DMS114 treated with DMSO at 0.1 percent for 48 hours (cell line): ENCODE measurements at regions not wholly inside any gene's neighbourhood (a gene's known extent, or its start where the extent isn't known, plus 50 kb on each side); places are given as distances from the start of the nearest gene placed in this dataset.
"Not testable (repeated sequence)": the region's sequence is repeated elsewhere in the genome, so short reads cannot be mapped to it uniquely, and the experiment has no call there.

ENCODE experiments used
- DNase-seq: peaks from one replicate; lab custom pipeline; 2025; ENCODE audit not compliant: unreplicated experiment; lab: John Stamatoyannopoulos, UW

GRCh38 chr4:169898095-169898494 lies 128.1 kb downstream of the MFAP3L start:
- DNase-seq: no peak

- not testable (repeated sequence) for DNase-seq
Measured at GRCh38 chr4:169894767-169895166, 131.4 kb downstream of the MFAP3L start.

- no peak for DNase-seq
Measured at GRCh38 chr4:169885893-169886292, 128.1 kb upstream of the HPF1 start.

- DNase-seq: no peak
Measured at GRCh38 chr4:169881769-169882168, 124.0 kb upstream of the HPF1 start.

- no peak for DNase-seq
Measured at GRCh38 chr4:169870507-169870906, 112.8 kb upstream of the HPF1 start.

- DNase-seq: no peak
Measured at GRCh38 chr4:169869490-169869889, 111.7 kb upstream of the HPF1 start.

- no peak for DNase-seq
Measured at GRCh38 chr4:169861593-169861992, 103.8 kb upstream of the HPF1 start.

GRCh38 chr4:169859366-169860216 lies 101.8 kb upstream of the HPF1 start:
- no peak for DNase-seq

- no peak for DNase-seq
Measured at GRCh38 chr4:169854090-169854489, 96.3 kb upstream of the HPF1 start.

- no peak for DNase-seq
Measured at GRCh38 chr4:169852481-169852880, 94.7 kb upstream of the HPF1 start.

- DNase-seq: no peak
Measured at GRCh38 chr4:169851750-169852149, 94.0 kb upstream of the HPF1 start.

GRCh38 chr4:169849456-169849855 lies 91.7 kb upstream of the HPF1 start:
- DNase-seq: no peak

GRCh38 chr4:169848018-169848417 lies 90.3 kb upstream of the HPF1 start:
- DNase-seq: no peak

- no peak for DNase-seq
Measured at GRCh38 chr4:169847171-169847570, 89.4 kb upstream of the HPF1 start.

- DNase-seq: no peak
Measured at GRCh38 chr4:169846396-169846795, 88.7 kb upstream of the HPF1 start.

- no peak for DNase-seq
Measured at GRCh38 chr4:169841776-169842175, 84.0 kb upstream of the HPF1 start.

- DNase-seq: no peak
Measured at GRCh38 chr4:169840554-169840953, 82.8 kb upstream of the HPF1 start.

GRCh38 chr4:169828329-169828728 lies 70.6 kb upstream of the HPF1 start:
- DNase-seq: not testable (repeated sequence)

- DNase-seq: no peak
Measured at GRCh38 chr4:169826634-169827187, 69.0 kb upstream of the HPF1 start.

- DNase-seq: no peak
Measured at GRCh38 chr4:169823685-169824084, 65.9 kb upstream of the HPF1 start.

GRCh38 chr4:169821402-169821801 lies 63.7 kb upstream of the HPF1 start:
- DNase-seq: no peak

GRCh38 chr4:169818063-169818679 lies 60.4 kb upstream of the HPF1 start:
- DNase-seq: no peak
